ENCODE measurements at regions not wholly inside any gene's neighbourhood (a gene's known extent, or its start where the extent isn't known, plus 50 kb on each side); places are given as distances from the start of the nearest gene placed in this dataset.

DNA sequence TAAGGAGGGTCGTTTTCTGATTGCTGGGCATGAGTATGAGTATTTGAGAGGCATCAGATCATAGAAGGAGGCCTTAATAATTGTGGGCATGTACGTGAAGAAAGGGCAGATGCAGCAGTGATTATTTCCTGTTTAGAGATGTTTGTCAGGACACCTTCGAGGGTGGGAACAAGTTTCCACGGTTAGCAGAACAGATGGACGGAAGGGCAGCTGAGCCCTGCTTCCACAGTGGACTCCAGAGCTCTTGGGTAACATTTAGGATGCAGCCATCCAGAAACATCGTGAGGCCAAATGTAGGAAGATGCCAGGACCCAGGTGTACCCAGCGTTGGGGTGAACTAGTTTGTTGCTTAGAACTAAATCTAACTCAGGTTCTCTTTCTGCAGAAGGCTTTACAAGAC lies 231.3 kb upstream of the FAT1 start:
- TF ChIP-seq, protein P1, sequence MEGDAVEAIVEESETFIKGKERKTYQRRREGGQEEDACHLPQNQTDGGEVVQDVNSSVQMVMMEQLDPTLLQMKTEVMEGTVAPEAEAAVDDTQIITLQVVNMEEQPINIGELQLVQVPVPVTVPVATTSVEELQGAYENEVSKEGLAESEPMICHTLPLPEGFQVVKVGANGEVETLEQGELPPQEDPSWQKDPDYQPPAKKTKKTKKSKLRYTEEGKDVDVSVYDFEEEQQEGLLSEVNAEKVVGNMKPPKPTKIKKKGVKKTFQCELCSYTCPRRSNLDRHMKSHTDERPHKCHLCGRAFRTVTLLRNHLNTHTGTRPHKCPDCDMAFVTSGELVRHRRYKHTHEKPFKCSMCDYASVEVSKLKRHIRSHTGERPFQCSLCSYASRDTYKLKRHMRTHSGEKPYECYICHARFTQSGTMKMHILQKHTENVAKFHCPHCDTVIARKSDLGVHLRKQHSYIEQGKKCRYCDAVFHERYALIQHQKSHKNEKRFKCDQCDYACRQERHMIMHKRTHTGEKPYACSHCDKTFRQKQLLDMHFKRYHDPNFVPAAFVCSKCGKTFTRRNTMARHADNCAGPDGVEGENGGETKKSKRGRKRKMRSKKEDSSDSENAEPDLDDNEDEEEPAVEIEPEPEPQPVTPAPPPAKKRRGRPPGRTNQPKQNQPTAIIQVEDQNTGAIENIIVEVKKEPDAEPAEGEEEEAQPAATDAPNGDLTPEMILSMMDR (IDR thresholded peaks at IDR 0.05; ENCODE audit: insufficient read depth, low read length, poor library complexity, severe bottlenecking): no peak
- TF ChIP-seq EZH2phosphoT487 (conservative IDR thresholded peaks at IDR 0.05; ENCODE audit: low read length): no peak

Data from SU-DHL-6 (cell line).